ENCODE measurements at regions not wholly inside any gene's neighbourhood (a gene's known extent, or its start where the extent isn't known, plus 50 kb on each side); places are given as distances from the start of the nearest gene placed in this dataset.

DNA sequence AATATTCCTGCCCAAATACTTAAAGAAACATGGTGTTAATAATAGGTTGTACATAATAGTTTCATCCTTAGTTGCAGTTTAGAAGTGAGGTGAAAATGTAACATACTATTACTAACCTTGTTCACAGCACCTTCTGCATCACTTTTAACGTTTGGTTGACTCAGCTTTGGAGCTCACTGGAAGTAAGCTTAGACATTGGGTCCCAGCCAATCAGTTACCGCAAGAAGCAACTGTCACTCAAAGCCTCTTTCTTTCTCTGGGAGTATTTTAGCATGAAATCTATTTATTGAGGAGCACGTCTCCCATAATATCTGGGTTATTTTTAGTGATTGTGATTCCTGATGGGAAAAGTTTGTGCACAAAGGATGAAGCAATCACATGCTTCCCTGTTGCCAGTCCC is 472.6 kb downstream of the SNAPC1 start:
- no peak overlapping the region for H2BK5ac ChIP-seq (ENCODE audit: low read depth, low read length, poor library complexity, severe bottlenecking)
- in situ Hi-C loops (cut with MboI; ENCODE audit: low sequenced_read_pairs) (no loop called here), dilution Hi-C loops (cut with HindIII; ENCODE audit: low sequenced_read_pairs, unreplicated experiment) (no loop called here), intact Hi-C loops (cut with micrococcal nuclease) (no loop called here)
- no peak overlapping the region for H4K8ac ChIP-seq (ENCODE audit: low read depth in 2 of 2, low read length in 2 of 2)
- ChIA-PET CTCF (interaction anchor here (0.6 kb wide), 1 partner anchor 838 kb away, joined by 5 read pairs; no protein-coding TSS in a partner anchor), POLR2A (ENCODE audit: unreplicated experiment) (no interaction called here)
- no peak overlapping the region for H4K5ac ChIP-seq (ENCODE audit: low read depth, low read length)
- no peaks in the 10 kb centered on the region for H4K20me1 ChIP-seq (ENCODE audit: insufficient read depth, low read length)
- H3K23ac ChIP-seq (ENCODE audit: low read depth, low read length) = no peak overlapping the region
- H3K79me1 ChIP-seq (ENCODE audit: low read depth in 1 of 2, low read length in 2 of 2) = no peaks in the 10 kb centered on the region
- DNase-seq = no peak
- H3K4ac ChIP-seq (ENCODE audit: low read depth, low read length) = no peak overlapping the region
- no peak overlapping the region for H4K91ac ChIP-seq (ENCODE audit: insufficient read depth, low read depth, low read length)
- H3K36me3 ChIP-seq (ENCODE audit: control insufficient read depth, insufficient read depth, low read length) = no peaks in the 10 kb centered on the region
- no peak overlapping the region for H3K9ac ChIP-seq (ENCODE audit: low read depth, low read length)
- ATAC-seq (ENCODE audit: low read depth) = no peak
- H3K14ac ChIP-seq (replicated peaks; ENCODE audit: low read depth, low read length) = no peak overlapping the region
- H3K27ac ChIP-seq (ENCODE audit: insufficient read depth, low read length) = no peak overlapping the region
- no peak overlapping the region for H3K4me3 ChIP-seq (ENCODE audit: insufficient read depth, low read depth, low read length)
- peaks cover 4% of the 10 kb centered on the region; the same call in 1 of the 2 replicates for H3K9me3 ChIP-seq (ENCODE audit: control insufficient read depth, insufficient read depth, low read length)
- no peaks in the 10 kb centered on the region for H3K27me3 ChIP-seq (ENCODE audit: control insufficient read depth, insufficient read depth, low read length)
- no peak overlapping the region for H3K18ac ChIP-seq (ENCODE audit: low read depth, low read length)
- no peak overlapping the region for H2AFZ ChIP-seq (replicated peaks; ENCODE audit: low read length, poor library complexity)
- BruUV-seq (replicated peaks) = no TSS peak
- no peak overlapping the region for H3K4me2 ChIP-seq (ENCODE audit: low read depth, low read length)
- H2AK9ac ChIP-seq (replicated peaks; ENCODE audit: low read depth, low read length, poor library complexity) = no peak overlapping the region
- H3K9me1 ChIP-seq (ENCODE audit: insufficient read depth, low read length) = no peaks in the 10 kb centered on the region
- no peak overlapping the region for H2BK120ac ChIP-seq (ENCODE audit: low read depth, low read length)
- no CpG with 5 or more reads among the region's 3 CpGs for WGBS, 2 experiments (ENCODE audit: extremely low coverage in 2 of 2, insufficient read length in 1 of 2)
- H3K56ac ChIP-seq (ENCODE audit: extremely low read depth, insufficient read depth, low read length) = no peak overlapping the region
- no peak overlapping the region for H2AK5ac ChIP-seq (ENCODE audit: low read depth, low read length)
- H2BK15ac ChIP-seq (ENCODE audit: low read depth, low read length) = no peak overlapping the region
- no peaks in the 10 kb centered on the region for H3K4me1 ChIP-seq (ENCODE audit: control insufficient read depth, insufficient read depth, low read length)
- TF ChIP-seq, protein P1, sequence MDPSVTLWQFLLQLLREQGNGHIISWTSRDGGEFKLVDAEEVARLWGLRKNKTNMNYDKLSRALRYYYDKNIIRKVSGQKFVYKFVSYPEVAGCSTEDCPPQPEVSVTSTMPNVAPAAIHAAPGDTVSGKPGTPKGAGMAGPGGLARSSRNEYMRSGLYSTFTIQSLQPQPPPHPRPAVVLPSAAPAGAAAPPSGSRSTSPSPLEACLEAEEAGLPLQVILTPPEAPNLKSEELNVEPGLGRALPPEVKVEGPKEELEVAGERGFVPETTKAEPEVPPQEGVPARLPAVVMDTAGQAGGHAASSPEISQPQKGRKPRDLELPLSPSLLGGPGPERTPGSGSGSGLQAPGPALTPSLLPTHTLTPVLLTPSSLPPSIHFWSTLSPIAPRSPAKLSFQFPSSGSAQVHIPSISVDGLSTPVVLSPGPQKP (IDR thresholded peaks at IDR 0.05; ENCODE audit: borderline replicate concordance, low read depth, low read length) = no peak
- TF ChIP-seq CHD1 (IDR thresholded peaks at IDR 0.05; ENCODE audit: low read depth, low read length) = no peak
- TF ChIP-seq FOS (IDR thresholded peaks at IDR 0.05; ENCODE audit: low read depth, low read length) = no peak
- TF ChIP-seq SMC3 (IDR thresholded peaks at IDR 0.05; ENCODE audit: low read depth, low read length) = no peak
- TF ChIP-seq POLR2A (IDR thresholded peaks at IDR 0.05; ENCODE audit: low read depth, low read length) = no peak
- TF ChIP-seq CEBPB (IDR thresholded peaks at IDR 0.05; ENCODE audit: low read depth, low read length) = no peak
- no peak for TF ChIP-seq MXI1 (IDR thresholded peaks at IDR 0.05; ENCODE audit: borderline replicate concordance, low read depth, low read length)
- no peak overlapping the region for H2BK20ac ChIP-seq (ENCODE audit: low read depth, low read length)

Measured in IMR-90 (cell line).